Activated CD8-positive, alpha-beta memory T cell treated with anti-CD3 and anti-CD28 coated beads for 4 hours (primary cell): ENCODE measurements at regions not wholly inside any gene's neighbourhood (a gene's known extent, or its start where the extent isn't known, plus 50 kb on each side); places are given as distances from the start of the nearest gene placed in this dataset.
"Not testable (repeated sequence)": the region's sequence is repeated elsewhere in the genome, so short reads cannot be mapped to it uniquely, and the experiment has no call there.

Source experiments
- DNase-seq, 2 donors: peaks; one replicate each; pipeline ENCODE4 v3.0.0-alpha.2; 2020; ENCODE audit warnings: low read depth in 2 of 2

- no peak for DNase-seq
Observed at GRCh38 chr20:47929368-47930115, 144.3 kb upstream of the SULF2 start.

GRCh38 chr20:47927944-47928343 is 142.7 kb upstream of the SULF2 start:
- no peak for DNase-seq

GRCh38 chr20:47927385-47927851 is 142.1 kb upstream of the SULF2 start:
- DNase-seq = no peak

DNA sequence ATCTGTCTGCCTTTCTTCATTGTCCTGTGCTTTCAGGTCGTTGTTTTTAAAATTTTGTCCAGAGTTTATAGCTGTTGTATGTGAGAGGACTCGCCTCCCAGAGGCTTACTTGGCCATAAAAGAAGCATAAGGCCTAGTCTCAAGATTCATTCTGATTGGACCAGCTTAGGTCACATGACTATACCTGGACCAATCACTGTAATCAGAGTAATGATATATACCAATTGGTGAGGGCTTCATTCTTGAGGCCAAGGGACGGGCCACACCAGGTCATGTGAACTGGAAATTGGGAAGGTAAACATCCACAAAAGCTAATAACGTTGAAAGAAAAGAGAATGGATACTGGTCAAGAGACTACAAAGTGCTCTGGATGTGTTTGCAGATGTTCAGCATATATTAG is 141.4 kb upstream of the SULF2 start:
- DNase-seq = no peak

DNA sequence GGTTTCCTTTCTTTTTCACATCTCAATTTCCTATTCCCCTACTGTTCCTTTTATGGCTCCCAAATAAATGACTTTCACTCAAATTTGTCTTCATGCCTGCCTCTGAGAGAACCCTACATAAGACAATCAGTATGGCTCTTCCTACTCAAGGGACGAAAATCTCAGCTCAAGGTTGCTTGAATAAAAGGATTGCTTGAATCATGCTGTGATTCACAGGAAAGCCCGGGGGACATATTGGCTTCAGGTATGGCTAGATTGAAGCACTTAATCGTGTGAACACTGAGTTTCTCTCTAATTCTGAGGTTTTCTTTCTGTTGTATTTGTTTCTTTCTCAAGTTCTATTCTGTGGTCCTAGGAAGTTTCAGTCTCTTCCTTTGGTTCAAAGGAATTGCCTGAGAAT is 140.3 kb upstream of the SULF2 start:
- no peak for DNase-seq

- no peak for DNase-seq
Observed at GRCh38 chr20:47922269-47922668, 137.0 kb upstream of the SULF2 start.

- DNase-seq = not testable (repeated sequence)
Observed at GRCh38 chr20:47921829-47922228, 136.5 kb upstream of the SULF2 start.

DNA sequence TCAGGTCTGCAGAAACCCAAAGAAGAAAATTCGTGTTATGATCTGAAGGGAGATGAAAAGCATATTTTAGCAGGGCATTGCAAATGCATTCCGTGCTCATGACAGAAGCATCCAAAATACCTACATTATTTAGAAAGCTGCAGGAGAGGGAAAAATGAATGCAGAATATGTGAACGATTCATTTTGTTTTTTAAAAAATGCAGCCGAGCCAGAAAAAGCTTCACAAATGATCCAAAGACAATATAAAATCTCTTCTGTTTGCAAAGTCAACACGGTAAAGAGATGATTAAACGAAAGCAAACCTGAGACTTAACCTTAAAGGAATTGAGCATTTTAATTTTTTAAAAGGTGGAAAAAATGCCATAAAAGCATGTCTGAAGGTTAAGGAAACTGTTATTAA is 136.1 kb upstream of the SULF2 start:
- DNase-seq = no peak

DNA sequence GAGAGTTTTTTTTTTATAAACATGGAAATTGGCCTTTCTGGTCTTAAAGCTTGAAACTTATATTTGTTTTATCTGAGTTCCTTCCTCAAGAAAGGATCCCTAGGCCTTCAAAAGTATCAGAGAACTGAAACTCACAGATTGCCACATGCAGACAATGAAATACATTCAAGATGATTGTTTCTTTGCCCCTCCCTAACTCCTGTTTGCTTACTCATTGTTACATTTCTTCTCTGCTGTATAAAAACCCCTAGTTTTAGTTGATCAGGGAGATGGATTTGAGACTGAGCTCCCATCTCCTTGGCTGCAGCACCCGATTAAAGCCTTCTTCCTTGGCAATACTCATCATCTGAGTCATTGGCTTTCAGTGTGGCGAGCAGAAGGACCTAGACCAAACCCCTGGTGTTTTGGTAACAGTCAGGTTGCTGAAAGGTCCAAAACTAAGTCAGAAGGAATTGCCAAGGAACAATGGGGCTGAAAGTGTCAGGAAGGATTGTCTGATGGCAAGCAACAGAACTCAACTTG is 132.3 kb upstream of the SULF2 start:
- DNase-seq = no peak

GRCh38 chr20:47915495-47915894 is 130.2 kb upstream of the SULF2 start:
- no peak for DNase-seq

DNA sequence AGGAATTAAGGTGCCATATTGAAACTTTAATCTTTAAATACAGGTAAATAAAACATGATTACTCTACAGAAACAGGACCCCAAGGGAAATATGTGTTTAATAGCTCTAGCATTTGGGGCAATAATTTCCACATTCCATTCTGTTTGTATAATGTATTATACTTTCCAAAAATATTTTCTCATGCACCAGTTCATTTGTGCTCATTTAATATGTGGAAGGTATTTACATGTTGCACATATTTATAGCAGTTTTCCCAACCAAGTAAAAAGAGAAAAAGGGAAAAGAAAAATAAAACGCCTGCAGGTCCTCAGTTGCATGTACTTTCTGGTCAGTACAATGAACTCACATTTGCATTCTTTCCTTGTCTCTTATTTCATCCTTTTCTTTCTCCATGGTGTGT is 129.5 kb upstream of the SULF2 start:
- no peak for DNase-seq

GRCh38 chr20:47912786-47913501 is 127.7 kb upstream of the SULF2 start:
- DNase-seq = not testable (repeated sequence)

DNA sequence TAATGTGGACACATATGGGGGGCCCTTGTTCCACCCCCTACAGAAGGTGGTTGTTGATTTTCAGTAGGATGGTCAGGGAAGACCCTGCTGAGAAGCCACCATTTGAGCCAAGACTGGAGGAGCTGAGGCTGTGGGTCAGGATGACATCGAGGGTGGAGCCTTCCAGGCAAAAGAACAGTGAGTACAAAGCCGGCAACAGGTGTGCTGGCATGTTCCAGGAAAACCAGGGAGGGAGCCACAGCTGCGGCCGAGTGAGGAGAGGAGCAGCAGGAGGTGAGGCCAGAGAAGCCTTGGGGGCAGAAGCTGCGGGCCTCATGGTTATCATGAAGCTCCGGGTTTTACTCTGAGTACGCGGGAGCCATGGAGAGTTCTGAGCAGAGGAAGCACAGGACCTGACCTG is 126.9 kb upstream of the SULF2 start:
- not testable (repeated sequence) for DNase-seq

DNA sequence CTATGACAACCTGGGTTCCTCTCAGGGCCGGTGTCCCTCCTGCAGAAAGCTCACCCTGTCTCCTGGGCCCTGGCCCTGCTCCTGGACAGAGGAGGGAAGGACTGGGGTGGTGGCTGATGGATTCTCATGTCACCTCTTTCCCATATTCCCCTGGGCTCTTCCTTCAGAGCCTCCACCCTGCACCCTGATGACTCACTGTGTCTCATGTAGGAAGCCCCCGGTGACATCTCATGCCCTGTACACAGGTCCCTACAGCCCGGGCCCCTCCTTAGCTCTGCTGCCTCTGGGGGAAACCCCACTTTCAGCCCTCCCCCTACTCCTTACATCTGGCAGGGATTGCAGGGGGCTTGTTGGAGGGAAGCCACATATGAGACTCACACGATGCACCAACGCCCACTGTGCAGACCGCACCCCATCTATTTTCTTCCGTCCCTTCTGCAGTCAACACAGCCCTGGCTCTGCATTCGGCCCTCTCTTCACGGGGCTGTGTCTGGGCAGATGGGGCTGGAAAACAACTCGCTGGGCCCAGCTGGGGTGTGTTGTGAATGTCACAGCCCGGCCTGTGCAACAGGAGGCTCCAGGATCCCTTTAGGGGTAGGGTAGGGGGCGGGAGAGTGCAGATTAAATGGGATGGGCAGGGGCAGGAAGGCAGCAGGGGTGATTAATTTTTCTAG is 124.6 kb upstream of the SULF2 start:
- DNase-seq = not testable (repeated sequence)

DNA sequence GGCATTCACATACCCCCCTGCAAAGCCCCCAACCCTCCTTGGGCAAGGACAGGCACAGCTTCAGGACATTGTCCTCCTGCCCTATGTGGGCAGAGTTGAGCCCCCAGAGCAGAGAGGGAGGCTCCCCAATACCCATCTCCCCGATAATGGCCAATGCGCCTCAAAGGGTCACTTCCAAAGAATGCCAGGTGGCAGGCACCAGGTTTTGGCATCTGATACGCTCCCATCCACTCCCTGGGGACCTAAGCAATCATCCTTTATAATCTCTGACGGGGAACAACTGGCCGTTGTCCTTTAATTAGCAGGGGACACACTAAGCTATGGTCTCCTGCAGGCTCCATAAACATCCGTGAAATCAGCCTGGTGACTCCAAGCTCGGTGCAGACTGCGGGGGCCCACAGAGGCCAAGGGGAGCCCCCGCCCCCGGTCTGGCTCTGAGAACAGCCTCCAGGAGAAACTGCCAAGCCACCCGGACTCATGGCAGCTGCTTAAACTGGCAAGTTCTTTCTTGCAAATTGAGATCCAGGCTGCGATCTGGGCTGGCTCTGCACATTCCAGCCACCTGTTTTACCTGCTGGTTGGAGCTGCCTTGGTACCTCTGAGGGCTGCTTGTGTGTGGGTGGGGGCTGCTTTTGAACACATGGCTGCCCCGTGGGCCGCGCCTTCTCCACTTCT is 123.2 kb upstream of the SULF2 start:
- not testable (repeated sequence) for DNase-seq

GRCh38 chr20:47907951-47908350 is 122.7 kb upstream of the SULF2 start:
- not testable (repeated sequence) for DNase-seq

GRCh38 chr20:47907031-47907675 is 121.9 kb upstream of the SULF2 start:
- DNase-seq = no peak

- no peak for DNase-seq
Observed at GRCh38 chr20:47906348-47906660, 121.0 kb upstream of the SULF2 start.

GRCh38 chr20:47905628-47906347 is 120.5 kb upstream of the SULF2 start:
- DNase-seq = no peak

GRCh38 chr20:47903009-47903408 is 117.7 kb upstream of the SULF2 start:
- not testable (repeated sequence) for DNase-seq

- DNase-seq = not testable (repeated sequence)
Observed at GRCh38 chr20:47899313-47899712, 114.0 kb upstream of the SULF2 start.
